Aorta (tissue), 5 donors: ENCODE measurements at regions not wholly inside any gene's neighbourhood (a gene's known extent, or its start where the extent isn't known, plus 50 kb on each side); places are given as distances from the start of the nearest gene placed in this dataset.

Experiments
- ATAC-seq: fragments of 200-7000 bp; cut with Tn5 transposase; one replicate; pipeline ENCODE4 v1.9.1; 2022; ENCODE audit warnings: moderate library complexity; ENCODE audit not compliant: low FRiP score
- DNase-seq, 2 donors: peaks; one replicate each; pipeline ENCODE4 v3.0.0-alpha.2; 2020
- H3K27ac ChIP-seq, 2 donors: one replicate each; pipeline ENCODE4 v1.5.1; 2013; ENCODE audit warnings: low read length in 2 of 2, mild to moderate bottlenecking in 2 of 2, moderate library complexity in 2 of 2, control low read depth in 1 of 2, inconsistent platforms in 1 of 2, low read depth in 1 of 2
- H3K27me3 ChIP-seq, 2 donors: one replicate each; pipeline ENCODE4 v1.6.1; 2013; ENCODE audit warnings: control low read depth in 1 of 2, low read length in 1 of 2, mild to moderate bottlenecking in 1 of 2, moderate library complexity in 1 of 2; ENCODE audit not compliant: insufficient read depth in 2 of 2, control insufficient read depth in 1 of 2
- H3K36me3 ChIP-seq, 2 donors: one replicate each; pipeline ENCODE4 v1.6.1; 2013; ENCODE audit warnings: control low read depth in 1 of 2, low read length in 1 of 2, mild to moderate bottlenecking in 1 of 2; ENCODE audit not compliant: insufficient read depth in 2 of 2, control insufficient read depth in 1 of 2
- H3K4me1 ChIP-seq, 2 donors: one replicate each; pipeline ENCODE4 v1.6.1; 2013; ENCODE audit warnings: low read length in 2 of 2, control low read depth in 1 of 2, mild to moderate bottlenecking in 1 of 2, moderate library complexity in 1 of 2; ENCODE audit not compliant: insufficient read depth in 2 of 2, control insufficient read depth in 1 of 2
- H3K4me3 ChIP-seq, 2 donors: one replicate each; pipeline ENCODE4 v1.5.1; 2013; ENCODE audit warnings: low read length in 2 of 2, control low read depth in 1 of 2, mild to moderate bottlenecking in 1 of 2
- H3K9me3 ChIP-seq: one replicate; pipeline ENCODE4 v1.6.1; 2013; ENCODE audit warnings: mild to moderate bottlenecking, low read length; ENCODE audit not compliant: control insufficient read depth
- WGBS, 2 donors: extraction: QIAGEN DNeasy Blood & Tissue Kit; methylation state at CpG; one replicate each; pipeline ENCODE4 v1.1.7; 2013; 5-methylcytosine and 5-hydroxymethylcytosine counted together
- intact Hi-C, 2 donors: fragments of 100-400 bp; cut with DNase I; formaldehyde crosslinking; loops; one replicate each; pipeline versions ENCODE4 v1.14.2 to v1.15.0; 2022
- donor health status: healthy with polysubstance abuse.
- donor health status: Bipolar disorder and iron deficiency.
- donor health status: DM: no; HTN: no; CAD: no.
- donor health status: DM: no; HTN: no; CAD: no.
- donor health status: DM: yes; HTN: yes; CAD: no.

GRCh38 chr5:107766972-107767371 lies 96.2 kb upstream of the EFNA5 start:
- intact Hi-C loops, result no loop called here
- no peaks in the 10 kb centered on the region for H3K9me3 ChIP-seq
- no peak overlapping the region for H3K4me3 ChIP-seq
- DNase-seq (no peak), ATAC-seq (no peak)
- H3K36me3 ChIP-seq, result no peaks in the 10 kb centered on the region
- H3K27me3 ChIP-seq, result no peaks in the 10 kb centered on the region
- no peak overlapping the region for H3K27ac ChIP-seq
- H3K4me1 ChIP-seq, result no peaks in the 10 kb centered on the region
- WGBS, 2 donors, result 72 to 84% methylated on average over 3 of the region's 3 CpGs

GRCh38 chr5:107766439-107766838 lies 95.7 kb upstream of the EFNA5 start:
- H3K36me3 ChIP-seq, result no peaks in the 10 kb centered on the region
- no peak overlapping the region for H3K27ac ChIP-seq
- no peaks in the 10 kb centered on the region for H3K27me3 ChIP-seq
- H3K4me1 ChIP-seq, result no peaks in the 10 kb centered on the region
- DNase-seq, result no peak
- no peaks in the 10 kb centered on the region for H3K9me3 ChIP-seq
- H3K4me3 ChIP-seq, result no peak overlapping the region
- intact Hi-C loops, result no loop called here
- WGBS, 2 donors, result 72 to 81% methylated on average over 5 of the region's 5 CpGs
- ATAC-seq, result no peak

- intact Hi-C loops, result no loop called here
- ATAC-seq (no peak), DNase-seq (no peak)
- Histone ChIP-seq H3K36me3 (no peaks in the 10 kb centered on the region), H3K4me3 (no peak overlapping the region), H3K27ac (no peak overlapping the region), H3K9me3 (no peaks in the 10 kb centered on the region), H3K27me3 (no peaks in the 10 kb centered on the region), H3K4me1 (no peaks in the 10 kb centered on the region)
- 40 to 41% methylated on average over 3 of the region's 3 CpGs for WGBS, 2 donors
Observed at GRCh38 chr5:107765805-107766063, 95.0 kb upstream of the EFNA5 start.

- H3K27ac ChIP-seq, result no peak overlapping the region
- no peaks in the 10 kb centered on the region for H3K9me3 ChIP-seq
- ATAC-seq (no peak), DNase-seq (no peak)
- intact Hi-C loops, result no loop called here
- H3K27me3 ChIP-seq, result no peaks in the 10 kb centered on the region
- H3K4me3 ChIP-seq, result no peak overlapping the region
- H3K36me3 ChIP-seq, result no peaks in the 10 kb centered on the region
- H3K4me1 ChIP-seq, result no peaks in the 10 kb centered on the region
- 54 to 61% methylated on average over 9 of the region's 9 CpGs for WGBS, 2 donors
Observed at GRCh38 chr5:107764976-107765804, 94.5 kb upstream of the EFNA5 start.

- 92 to 94% methylated on average over 5 of the region's 5 CpGs for WGBS, 2 donors
- ATAC-seq, result no peak
Observed at GRCh38 chr5:107764282-107764681, 93.5 kb upstream of the EFNA5 start.

GRCh38 chr5:107753427-107753826 lies 82.7 kb upstream of the EFNA5 start:
- 91 to 96% methylated on average over 4 of the region's 4 CpGs for WGBS, 2 donors
- Histone ChIP-seq H3K4me3 (no peak overlapping the region), H3K9me3 (peaks cover 1% of the 10 kb centered on the region), H3K4me1 (no peaks in the 10 kb centered on the region), H3K36me3 (no peaks in the 10 kb centered on the region), H3K27ac (no peak overlapping the region), H3K27me3 (peaks cover 0 to 1% of the 10 kb centered on the region in 2 donors)
- ATAC-seq (no peak), DNase-seq (no peak)
- intact Hi-C loops, result no loop called here

More at GRCh38 chr5:107764282-107764681, 93.5 kb upstream of the EFNA5 start:
- Histone ChIP-seq H3K9me3 (no peaks in the 10 kb centered on the region), H3K27me3 (no peaks in the 10 kb centered on the region), H3K4me1 (no peaks in the 10 kb centered on the region), H3K27ac (no peak overlapping the region), H3K36me3 (no peaks in the 10 kb centered on the region), H3K4me3 (no peak overlapping the region)
- intact Hi-C loops, result no loop called here
- DNase-seq, result no peak

- H3K4me3 ChIP-seq, result no peak overlapping the region
- DNase-seq (no peak), ATAC-seq (no peak)
- no peaks in the 10 kb centered on the region for H3K36me3 ChIP-seq
- no peak overlapping the region for H3K27ac ChIP-seq
- no peaks in the 10 kb centered on the region for H3K9me3 ChIP-seq
- H3K4me1 ChIP-seq, result no peaks in the 10 kb centered on the region
- WGBS, 2 donors, result 83 to 88% methylated on average over 5 of the region's 5 CpGs
- intact Hi-C loops, result no loop called here
- no peaks in the 10 kb centered on the region for H3K27me3 ChIP-seq
Observed at GRCh38 chr5:107744418-107745330, 73.9 kb upstream of the EFNA5 start.

GRCh38 chr5:107743373-107744000 lies 72.8 kb upstream of the EFNA5 start:
- H3K4me3 ChIP-seq, result no peak overlapping the region
- H3K36me3 ChIP-seq, result no peaks in the 10 kb centered on the region
- H3K27ac ChIP-seq, result no peak overlapping the region
- no peaks in the 10 kb centered on the region for H3K4me1 ChIP-seq
- intact Hi-C loops, result no loop called here
- no peak for DNase-seq
- no peak for ATAC-seq
- H3K27me3 ChIP-seq, result no peaks in the 10 kb centered on the region
- no peaks in the 10 kb centered on the region for H3K9me3 ChIP-seq
- WGBS, 2 donors, result 93 to 94% methylated on average over 3 of the region's 3 CpGs
